ENCODE measurements at regions not wholly inside any gene's neighbourhood (a gene's known extent, or its start where the extent isn't known, plus 50 kb on each side); places are given as distances from the start of the nearest gene placed in this dataset.
"Not testable (repeated sequence)": the region's sequence is repeated elsewhere in the genome, so short reads cannot be mapped to it uniquely, and the experiment has no call there.

- H3K27me3 ChIP-seq (ENCODE audit: low read depth): no peaks in the 10 kb centered on the region
- intact Hi-C loops (cut with micrococcal nuclease): no loop called here
- H3K9me3 ChIP-seq (replicated peaks): no peaks in the 10 kb centered on the region
- TF ChIP-seq, protein P1, sequence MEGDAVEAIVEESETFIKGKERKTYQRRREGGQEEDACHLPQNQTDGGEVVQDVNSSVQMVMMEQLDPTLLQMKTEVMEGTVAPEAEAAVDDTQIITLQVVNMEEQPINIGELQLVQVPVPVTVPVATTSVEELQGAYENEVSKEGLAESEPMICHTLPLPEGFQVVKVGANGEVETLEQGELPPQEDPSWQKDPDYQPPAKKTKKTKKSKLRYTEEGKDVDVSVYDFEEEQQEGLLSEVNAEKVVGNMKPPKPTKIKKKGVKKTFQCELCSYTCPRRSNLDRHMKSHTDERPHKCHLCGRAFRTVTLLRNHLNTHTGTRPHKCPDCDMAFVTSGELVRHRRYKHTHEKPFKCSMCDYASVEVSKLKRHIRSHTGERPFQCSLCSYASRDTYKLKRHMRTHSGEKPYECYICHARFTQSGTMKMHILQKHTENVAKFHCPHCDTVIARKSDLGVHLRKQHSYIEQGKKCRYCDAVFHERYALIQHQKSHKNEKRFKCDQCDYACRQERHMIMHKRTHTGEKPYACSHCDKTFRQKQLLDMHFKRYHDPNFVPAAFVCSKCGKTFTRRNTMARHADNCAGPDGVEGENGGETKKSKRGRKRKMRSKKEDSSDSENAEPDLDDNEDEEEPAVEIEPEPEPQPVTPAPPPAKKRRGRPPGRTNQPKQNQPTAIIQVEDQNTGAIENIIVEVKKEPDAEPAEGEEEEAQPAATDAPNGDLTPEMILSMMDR (IDR thresholded peaks at IDR 0.05; ENCODE audit: borderline replicate concordance): no peak
- H3K4me3 ChIP-seq: no peak overlapping the region
- no peak for DNase-seq
- H3K27ac ChIP-seq (replicated peaks): peak overlapping the region; percentile 28
- H3K36me3 ChIP-seq: no peaks in the 10 kb centered on the region
- H3K4me1 ChIP-seq: peaks cover 14% of the 10 kb centered on the region
Observed at GRCh38 chr6:30813631-30814145, 69.3 kb upstream of the IER3 start.

DNA sequence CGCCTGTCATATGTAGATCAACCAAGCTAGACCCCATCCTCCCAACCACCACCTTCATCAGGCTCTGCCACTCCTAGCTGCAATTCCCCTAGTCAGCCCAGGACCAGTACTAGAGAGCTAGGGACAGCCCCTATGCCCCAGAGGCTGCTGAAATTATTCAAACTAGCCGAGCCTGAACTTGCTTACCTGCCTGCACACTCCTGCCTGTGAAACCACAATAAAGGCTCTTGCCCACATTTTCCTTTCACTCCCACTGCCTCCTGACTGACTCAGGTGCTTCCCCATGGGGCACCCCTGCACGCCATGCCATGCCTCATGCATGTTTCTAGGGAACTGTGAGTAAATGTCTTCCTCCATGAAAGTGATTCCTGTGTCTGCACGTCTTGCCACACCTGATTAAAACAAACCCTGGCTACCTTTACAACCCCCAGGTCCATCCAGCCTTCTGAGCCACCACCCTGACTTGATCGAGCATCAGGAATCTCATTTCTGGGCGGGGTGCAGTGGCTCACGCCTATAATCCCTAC, 66.5 kb upstream of the IER3 start:
- DNase-seq: no peak
- no peaks in the 10 kb centered on the region for H3K27me3 ChIP-seq (ENCODE audit: low read depth)
- TF ChIP-seq, protein P1 (IDR thresholded peaks at IDR 0.05; ENCODE audit: borderline replicate concordance): no peak
- H3K4me3 ChIP-seq: no peak overlapping the region
- peaks cover 14% of the 10 kb centered on the region for H3K4me1 ChIP-seq
- H3K9me3 ChIP-seq (replicated peaks): no peaks in the 10 kb centered on the region
- intact Hi-C loops (cut with micrococcal nuclease): no loop called here
- no peaks in the 10 kb centered on the region for H3K36me3 ChIP-seq
- H3K27ac ChIP-seq (replicated peaks): no peak overlapping the region

DNA sequence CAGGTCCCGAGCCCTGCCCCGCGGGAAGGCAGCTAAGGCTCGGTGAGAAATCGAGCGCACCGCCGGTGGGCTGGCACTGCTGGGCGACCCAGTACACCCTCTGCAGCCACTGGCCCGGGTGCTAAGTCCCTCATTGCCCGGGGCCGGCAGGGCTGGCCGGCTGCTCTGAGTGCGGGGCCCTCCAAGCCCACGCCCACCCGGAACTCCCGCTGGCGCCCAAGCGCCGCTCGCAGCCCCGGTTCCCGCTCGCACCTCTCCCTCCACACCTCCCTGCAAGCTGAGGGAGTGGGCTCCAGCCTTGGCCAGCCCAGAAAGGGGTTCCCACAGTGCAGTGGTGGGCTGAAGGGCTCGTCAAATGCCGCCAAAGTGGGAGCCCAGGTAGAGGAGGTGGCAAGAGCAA, 63.2 kb upstream of the IER3 start:
- DNase-seq; intact Hi-C loops (cut with micrococcal nuclease); H3K4me3 ChIP-seq; H3K27me3 ChIP-seq (ENCODE audit: low read depth); H3K27ac ChIP-seq (replicated peaks); H3K9me3 ChIP-seq (replicated peaks); H3K36me3 ChIP-seq; H3K4me1 ChIP-seq: not testable (repeated sequence)

DNA sequence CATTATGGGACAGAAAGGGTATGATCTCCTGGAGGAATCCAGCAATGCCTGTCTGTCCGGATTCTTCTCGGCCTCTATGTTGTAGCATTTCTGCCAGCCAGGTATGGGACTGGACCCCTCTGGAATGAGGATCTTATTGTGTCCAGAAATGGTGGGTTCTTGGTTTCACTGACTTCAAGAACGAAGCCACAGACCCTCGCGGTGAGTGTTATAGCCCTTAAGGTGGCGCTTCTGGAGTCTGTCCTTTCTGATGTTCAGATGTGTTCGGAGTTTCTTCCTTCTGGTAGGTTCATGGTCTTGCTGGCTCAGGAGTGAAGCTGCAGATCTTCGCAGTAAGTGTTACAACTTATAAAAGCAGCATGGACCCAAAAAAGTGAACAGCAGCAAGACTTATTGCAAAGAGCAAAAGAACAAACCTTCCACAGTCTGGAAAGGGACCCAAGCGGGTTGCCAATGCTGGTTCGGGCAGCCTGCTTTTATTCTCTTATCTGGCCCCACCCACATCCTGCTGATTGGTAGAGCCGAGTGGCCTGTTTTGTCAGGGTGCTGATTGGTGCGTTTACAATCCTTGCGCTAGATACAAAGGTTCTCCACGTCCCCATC, 62.3 kb upstream of the IER3 start:
- Histone ChIP-seq H3K36me3 (no peaks in the 10 kb centered on the region), H3K27me3 (ENCODE audit: low read depth) (no peaks in the 10 kb centered on the region), H3K4me1 (no peaks in the 10 kb centered on the region), H3K9me3 (replicated peaks) (no peaks in the 10 kb centered on the region), H3K27ac (replicated peaks) (no peak overlapping the region), H3K4me3 (no peak overlapping the region)
- DNase-seq: no peak
- intact Hi-C loops (cut with micrococcal nuclease): no loop called here
- TF ChIP-seq, protein P1 (IDR thresholded peaks at IDR 0.05; ENCODE audit: borderline replicate concordance): no peak

GRCh38 chr6:30804333-30804732, 60.0 kb upstream of the IER3 start:
- no peak for DNase-seq
- Histone ChIP-seq H3K4me3 (no peak overlapping the region), H3K27me3 (ENCODE audit: low read depth) (no peaks in the 10 kb centered on the region), H3K9me3 (replicated peaks) (no peaks in the 10 kb centered on the region), H3K27ac (replicated peaks) (no peak overlapping the region), H3K36me3 (no peaks in the 10 kb centered on the region), H3K4me1 (peaks cover 5% of the 10 kb centered on the region)
- TF ChIP-seq, protein P1 (IDR thresholded peaks at IDR 0.05; ENCODE audit: borderline replicate concordance): no peak
- intact Hi-C loops (cut with micrococcal nuclease): no loop called here

GRCh38 chr6:30802731-30803130, 58.4 kb upstream of the IER3 start:
- TF ChIP-seq, protein P1 (IDR thresholded peaks at IDR 0.05; ENCODE audit: borderline replicate concordance): no peak
- H3K9me3 ChIP-seq (replicated peaks): no peaks in the 10 kb centered on the region
- no peak for DNase-seq
- H3K36me3 ChIP-seq: no peaks in the 10 kb centered on the region
- no peak overlapping the region for H3K4me3 ChIP-seq
- no peak overlapping the region for H3K27ac ChIP-seq (replicated peaks)
- no peaks in the 10 kb centered on the region for H3K27me3 ChIP-seq (ENCODE audit: low read depth)
- H3K4me1 ChIP-seq: peaks cover 5% of the 10 kb centered on the region
- intact Hi-C loops (cut with micrococcal nuclease): no loop called here
